ENCODE measurements at regions not wholly inside any gene's neighbourhood (a gene's known extent, or its start where the extent isn't known, plus 50 kb on each side); places are given as distances from the start of the nearest gene placed in this dataset.

DNA sequence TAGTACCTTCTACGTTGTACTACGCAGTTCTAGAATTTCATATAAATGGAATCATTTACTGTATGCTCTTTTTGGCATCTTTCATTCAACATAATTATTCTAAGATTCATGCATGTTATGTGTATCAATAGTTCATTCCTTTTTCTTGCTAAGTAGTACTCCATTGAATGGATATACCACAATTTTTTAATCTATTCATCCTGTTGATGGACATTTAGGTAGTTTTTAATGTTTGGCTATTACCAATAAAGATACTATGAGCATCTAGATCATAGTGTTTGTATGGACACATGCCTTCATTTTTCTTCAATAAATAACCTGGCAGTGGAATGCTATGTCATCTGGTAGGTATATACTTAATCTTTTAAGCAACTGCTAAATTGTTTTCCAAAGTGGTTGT is 83.0 kb upstream of the ELN start:
- intact Hi-C loops (cut with micrococcal nuclease) (no loop called here), in situ Hi-C loops (cut with MboI) (no loop called here)
- ChIA-PET POLR2A (no interaction called here), CTCF (ENCODE audit: low intra/inter-chr PET ratio) (no interaction called here)
- BruUV-seq (replicated peaks): no TSS peak
- no peak for FAIRE-seq
- no peak overlapping the region for H3K27ac ChIP-seq (ENCODE audit: extremely low read depth, low read depth, low read length)
- H3K9ac ChIP-seq (ENCODE audit: insufficient read depth in 1 of 2, low read depth in 2 of 2, low read length in 2 of 2): no peak overlapping the region
- no peaks in the 10 kb centered on the region for H4K20me1 ChIP-seq (replicated peaks; ENCODE audit: control insufficient read depth, insufficient read depth, low read length)
- no peak overlapping the region for H3K4me2 ChIP-seq (ENCODE audit: insufficient read depth, low read length)
- no peak for ATAC-seq
- no peaks in the 10 kb centered on the region for H3K27me3 ChIP-seq (ENCODE audit: control insufficient read depth in 2 of 2, insufficient read depth in 2 of 2, low read length in 2 of 2)
- H3K4me3 ChIP-seq: no peak overlapping the region
- peak; percentile 93 for TF ChIP-seq ZNF146 (CRISPR knock-in tag; IDR thresholded peaks at IDR 0.05; ENCODE audit: unreplicated experiment)
- 0 out of 2 replicates have a peak, but pooled peaks have one; percentile 53 for TF ChIP-seq TRIM28 (IDR thresholded peaks at IDR 0.05)
- peak; percentile 50; the same call in 1 of the 2 replicates for TF ChIP-seq BCOR (IDR thresholded peaks at IDR 0.05)
- peak; percentile 89 for TF ChIP-seq RBM25 (IDR thresholded peaks at IDR 0.05; ENCODE audit: low read depth, low read length, severe bottlenecking)
- TF ChIP-seq ADNP (tag; IDR thresholded peaks at IDR 0.05): peak; percentile 56; the same call in 1 of the 2 replicates
- TF ChIP-seq NCOA1 (IDR thresholded peaks at IDR 0.05; ENCODE audit: low read depth): no peak
- WGBS (ENCODE audit: insufficient coverage, low coverage, missing lambda C conversion rate): 2% methylated on average over 2 of the region's 2 CpGs
- no peaks in the 10 kb centered on the region for H3K79me2 ChIP-seq (ENCODE audit: control insufficient read depth, insufficient read depth, low read length)
- peaks cover 5% of the 10 kb centered on the region; the same call in 1 of the 2 replicates for H3K9me3 ChIP-seq (replicated peaks; ENCODE audit: control insufficient read depth, insufficient read depth, low read depth, low read length)
- H3K9me1 ChIP-seq (ENCODE audit: control insufficient read depth, insufficient read depth, low read length): no peaks in the 10 kb centered on the region
- H3K4me1 ChIP-seq (replicated peaks in 1 of 2; ENCODE audit: control insufficient read depth in 2 of 2, insufficient read depth in 2 of 2, low read length in 2 of 2): no peaks in the 10 kb centered on the region
- DNase-seq (ENCODE audit: extremely low read depth in 1 of 4, low spot score in 3 of 4): no peak
- no peak overlapping the region for H2AFZ ChIP-seq (ENCODE audit: low read depth, low read length)
- no peaks in the 10 kb centered on the region for H3K36me3 ChIP-seq (ENCODE audit: control insufficient read depth, insufficient read depth, low read length)

DNA sequence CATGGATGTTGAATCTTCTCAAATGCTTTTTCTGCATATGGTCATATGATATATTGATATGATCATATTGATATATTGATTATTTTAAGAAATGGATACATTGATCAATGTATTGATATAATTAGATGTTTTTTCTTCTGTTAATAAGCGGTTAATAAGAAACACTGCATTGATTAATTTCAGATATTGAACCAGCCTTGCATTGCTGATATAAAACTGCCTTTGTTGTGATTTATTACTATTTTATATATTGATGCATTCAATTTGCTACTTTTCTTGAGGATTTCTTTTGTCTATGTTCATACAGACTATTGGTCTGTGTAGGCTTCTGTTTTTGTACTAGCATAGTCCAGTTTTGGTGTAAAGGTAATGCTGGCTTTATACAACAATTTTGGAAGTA is 79.7 kb upstream of the ELN start:
- H3K4me2 ChIP-seq (ENCODE audit: insufficient read depth, low read length): no peak overlapping the region
- H3K9ac ChIP-seq (ENCODE audit: insufficient read depth in 1 of 2, low read depth in 2 of 2, low read length in 2 of 2): no peak overlapping the region
- intact Hi-C loops (cut with micrococcal nuclease) (no loop called here), in situ Hi-C loops (cut with MboI) (no loop called here)
- ChIA-PET POLR2A (interaction anchor here (1.0 kb wide), 1 partner anchor 12 kb away, joined by 3 read pairs; no protein-coding TSS in a partner anchor), CTCF (ENCODE audit: low intra/inter-chr PET ratio) (no interaction called here)
- FAIRE-seq: no peak
- H3K4me1 ChIP-seq (replicated peaks in 1 of 2; ENCODE audit: control insufficient read depth in 2 of 2, insufficient read depth in 2 of 2, low read length in 2 of 2): no peaks in the 10 kb centered on the region
- H3K79me2 ChIP-seq (ENCODE audit: control insufficient read depth, insufficient read depth, low read length): no peaks in the 10 kb centered on the region
- H3K9me1 ChIP-seq (ENCODE audit: control insufficient read depth, insufficient read depth, low read length): no peaks in the 10 kb centered on the region
- H3K27ac ChIP-seq (ENCODE audit: extremely low read depth, low read depth, low read length): no peak overlapping the region
- no TSS peak for BruUV-seq (replicated peaks)
- H3K36me3 ChIP-seq (ENCODE audit: control insufficient read depth, insufficient read depth, low read length): no peaks in the 10 kb centered on the region
- H4K20me1 ChIP-seq (replicated peaks; ENCODE audit: control insufficient read depth, insufficient read depth, low read length): no peaks in the 10 kb centered on the region
- no peak for ATAC-seq
- H3K9me3 ChIP-seq (replicated peaks; ENCODE audit: control insufficient read depth, insufficient read depth, low read depth, low read length): peaks cover 5% of the 10 kb centered on the region; the same call in 1 of the 2 replicates
- no peaks in the 10 kb centered on the region for H3K27me3 ChIP-seq (ENCODE audit: control insufficient read depth in 2 of 2, insufficient read depth in 2 of 2, low read length in 2 of 2)
- H2AFZ ChIP-seq (ENCODE audit: low read depth, low read length): no peak overlapping the region
- H3K4me3 ChIP-seq: no peak overlapping the region
- DNase-seq (ENCODE audit: extremely low read depth in 1 of 4, low spot score in 3 of 4): no peak
- TF ChIP-seq ZNF324 (CRISPR knock-in tag; IDR thresholded peaks at IDR 0.05) (peak; percentile 91), MCM3 (IDR thresholded peaks at IDR 0.05) (no peak), CUX1 (CRISPR knock-in tag; IDR thresholded peaks at IDR 0.05) (peak; percentile 90)
- 0% methylated on average over 1 of the region's 1 CpG for WGBS (ENCODE audit: insufficient coverage, low coverage, missing lambda C conversion rate)
